ENCODE measurements at regions not wholly inside any gene's neighbourhood (a gene's known extent, or its start where the extent isn't known, plus 50 kb on each side); places are given as distances from the start of the nearest gene placed in this dataset.

- H3K27me3 ChIP-seq, result no peaks in the 10 kb centered on the region
- no peak for DNase-seq (ENCODE audit: low spot score in 2 of 2)
- no peaks in the 10 kb centered on the region for H3K4me1 ChIP-seq
- intact Hi-C loops (cut with DNase I), result no loop called here
- H3K4me3 ChIP-seq, result no peak overlapping the region
- H3K9me3 ChIP-seq, result no peaks in the 10 kb centered on the region
- no peak overlapping the region for H3K27ac ChIP-seq
- TF ChIP-seq, protein P1, sequence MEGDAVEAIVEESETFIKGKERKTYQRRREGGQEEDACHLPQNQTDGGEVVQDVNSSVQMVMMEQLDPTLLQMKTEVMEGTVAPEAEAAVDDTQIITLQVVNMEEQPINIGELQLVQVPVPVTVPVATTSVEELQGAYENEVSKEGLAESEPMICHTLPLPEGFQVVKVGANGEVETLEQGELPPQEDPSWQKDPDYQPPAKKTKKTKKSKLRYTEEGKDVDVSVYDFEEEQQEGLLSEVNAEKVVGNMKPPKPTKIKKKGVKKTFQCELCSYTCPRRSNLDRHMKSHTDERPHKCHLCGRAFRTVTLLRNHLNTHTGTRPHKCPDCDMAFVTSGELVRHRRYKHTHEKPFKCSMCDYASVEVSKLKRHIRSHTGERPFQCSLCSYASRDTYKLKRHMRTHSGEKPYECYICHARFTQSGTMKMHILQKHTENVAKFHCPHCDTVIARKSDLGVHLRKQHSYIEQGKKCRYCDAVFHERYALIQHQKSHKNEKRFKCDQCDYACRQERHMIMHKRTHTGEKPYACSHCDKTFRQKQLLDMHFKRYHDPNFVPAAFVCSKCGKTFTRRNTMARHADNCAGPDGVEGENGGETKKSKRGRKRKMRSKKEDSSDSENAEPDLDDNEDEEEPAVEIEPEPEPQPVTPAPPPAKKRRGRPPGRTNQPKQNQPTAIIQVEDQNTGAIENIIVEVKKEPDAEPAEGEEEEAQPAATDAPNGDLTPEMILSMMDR (IDR thresholded peaks at IDR 0.05), result no peak
- H3K36me3 ChIP-seq, result no peaks in the 10 kb centered on the region
Observed at GRCh38 chr5:3214838-3215374, 380.7 kb upstream of the IRX1 start.

- Histone ChIP-seq H3K27ac (no peak overlapping the region), H3K9me3 (no peaks in the 10 kb centered on the region), H3K4me3 (no peak overlapping the region), H3K36me3 (no peaks in the 10 kb centered on the region), H3K4me1 (no peaks in the 10 kb centered on the region), H3K27me3 (no peaks in the 10 kb centered on the region)
- DNase-seq (ENCODE audit: low spot score in 2 of 2), result no peak
- intact Hi-C loops (cut with DNase I), result no loop called here
- TF ChIP-seq, protein P1 (IDR thresholded peaks at IDR 0.05), result no peak
Observed at GRCh38 chr5:3214396-3214795, 381.2 kb upstream of the IRX1 start.

- TF ChIP-seq, protein P1 (IDR thresholded peaks at IDR 0.05), result no peak
- no peak overlapping the region for H3K4me3 ChIP-seq
- no peak for DNase-seq (ENCODE audit: low spot score in 2 of 2)
- H3K27ac ChIP-seq, result no peak overlapping the region
- H3K36me3 ChIP-seq, result no peaks in the 10 kb centered on the region
- no peaks in the 10 kb centered on the region for H3K27me3 ChIP-seq
- intact Hi-C loops (cut with DNase I), result no loop called here
- no peaks in the 10 kb centered on the region for H3K9me3 ChIP-seq
- no peaks in the 10 kb centered on the region for H3K4me1 ChIP-seq
Observed at GRCh38 chr5:3212869-3213268, 382.8 kb upstream of the IRX1 start.

DNA sequence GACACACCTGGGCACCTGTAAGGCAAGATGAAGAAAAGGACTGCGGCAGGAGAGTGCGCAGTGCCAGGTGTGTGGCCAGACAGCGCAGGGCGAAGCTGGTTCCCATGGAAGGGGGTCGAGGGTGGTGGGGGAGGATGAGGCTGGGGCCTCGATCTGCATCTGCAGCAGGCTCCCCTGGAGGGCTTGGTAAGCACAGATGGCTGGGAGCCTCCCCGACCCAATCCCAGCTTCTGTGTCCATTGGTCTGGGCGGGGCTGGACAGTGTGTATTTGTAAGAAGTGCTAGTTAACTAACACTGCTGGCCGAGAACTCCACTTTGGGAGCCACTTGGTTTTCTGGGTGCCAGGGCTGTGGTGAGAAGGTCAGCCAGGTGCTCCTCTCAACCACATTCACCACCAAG is 385.1 kb upstream of the IRX1 start:
- no peak for DNase-seq (ENCODE audit: low spot score in 2 of 2)
- Histone ChIP-seq H3K4me1 (no peaks in the 10 kb centered on the region), H3K27me3 (no peaks in the 10 kb centered on the region), H3K27ac (no peak overlapping the region), H3K36me3 (no peaks in the 10 kb centered on the region), H3K9me3 (no peaks in the 10 kb centered on the region), H3K4me3 (no peak overlapping the region)
- intact Hi-C loops (cut with DNase I), result no loop called here
- TF ChIP-seq, protein P1 (IDR thresholded peaks at IDR 0.05), result no peak

DNA sequence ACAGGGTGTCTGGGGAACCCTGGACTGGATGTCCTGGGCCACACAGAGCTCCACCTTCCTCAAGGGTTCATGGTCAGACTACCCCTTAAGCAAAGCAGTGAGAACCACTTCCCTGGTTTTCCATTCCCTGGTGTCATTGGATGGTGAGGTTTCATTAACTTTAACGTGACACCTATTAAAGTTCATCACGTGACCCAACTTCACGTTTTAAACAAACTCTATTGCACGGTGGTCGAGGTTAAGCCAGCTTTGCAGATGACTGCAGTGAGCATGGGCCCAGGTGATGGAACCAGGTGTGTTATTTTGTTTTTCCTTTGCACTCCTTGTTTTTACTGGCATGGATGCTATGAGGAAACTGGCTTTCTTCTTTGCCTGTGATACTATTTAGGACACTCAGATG is 385.7 kb upstream of the IRX1 start:
- H3K4me3 ChIP-seq, result no peak overlapping the region
- no peaks in the 10 kb centered on the region for H3K27me3 ChIP-seq
- intact Hi-C loops (cut with DNase I), result no loop called here
- DNase-seq (ENCODE audit: low spot score in 2 of 2), result no peak
- no peaks in the 10 kb centered on the region for H3K9me3 ChIP-seq
- no peaks in the 10 kb centered on the region for H3K36me3 ChIP-seq
- H3K27ac ChIP-seq, result no peak overlapping the region
- no peaks in the 10 kb centered on the region for H3K4me1 ChIP-seq
- TF ChIP-seq, protein P1 (IDR thresholded peaks at IDR 0.05), result no peak

DNA sequence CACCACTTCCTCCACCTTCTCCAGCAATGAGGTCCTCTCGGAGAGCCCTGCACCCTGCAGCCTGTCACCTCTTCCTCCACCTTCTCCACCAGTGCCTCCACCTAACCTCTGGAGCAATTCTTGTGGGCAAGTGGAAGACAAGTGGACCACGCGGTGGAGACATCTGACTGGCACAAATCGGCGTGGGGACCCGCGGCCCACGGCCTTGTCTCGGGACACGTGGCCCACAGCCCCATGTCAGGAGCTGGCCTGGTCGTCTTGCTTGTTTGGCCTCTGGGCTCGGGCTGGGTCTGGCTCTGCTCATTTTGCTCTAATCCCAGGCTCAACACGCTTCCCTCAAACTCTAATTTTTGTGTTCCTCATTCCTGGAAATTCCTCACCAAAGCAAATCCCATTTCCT is 393.1 kb upstream of the IRX1 start:
- Histone ChIP-seq H3K9me3 (no peaks in the 10 kb centered on the region), H3K36me3 (no peaks in the 10 kb centered on the region), H3K27me3 (no peaks in the 10 kb centered on the region), H3K27ac (no peak overlapping the region), H3K4me1 (no peaks in the 10 kb centered on the region), H3K4me3 (no peak overlapping the region)
- no peak for DNase-seq (ENCODE audit: low spot score in 2 of 2)
- TF ChIP-seq, protein P1 (IDR thresholded peaks at IDR 0.05), result no peak
- intact Hi-C loops (cut with DNase I), result no loop called here

All from ascending aorta (tissue), 2 donors.